Peyer's patch (tissue), 4 donors: ENCODE measurements at regions not wholly inside any gene's neighbourhood (a gene's known extent, or its start where the extent isn't known, plus 50 kb on each side); places are given as distances from the start of the nearest gene placed in this dataset.

Source experiments
- DNase-seq, 3 donors: peaks; one replicate each; pipeline ENCODE4 v3.0.0-alpha.2; 2017 to 2019
- H3K27ac ChIP-seq, 4 donors: fragments of 200-600 bp; sonication (generic); one replicate each; pipeline ENCODE4 v1.5.1; 2016 to 2019
- H3K27me3 ChIP-seq, 2 donors: fragments of 200-600 bp; sonication (generic); one replicate each; pipeline ENCODE4 v1.5.1; 2019
- H3K36me3 ChIP-seq, 3 donors: fragments of 200-600 bp; sonication (generic); one replicate each; pipeline ENCODE4 v1.5.1; 2016 to 2019
- H3K4me1 ChIP-seq, 4 donors: fragments of 200-600 bp; sonication (generic); one replicate each; pipeline ENCODE4 v1.5.1; 2016 to 2019
- H3K4me3 ChIP-seq, 4 donors: fragments of 200-600 bp; sonication (generic); 1 replicate in 3 of 4; 2 replicates in 1 of 4; pipeline ENCODE4 v1.5.1; 2016 to 2019; ENCODE audit warnings: mild to moderate bottlenecking in 1 of 4
- H3K9me3 ChIP-seq, 4 donors: fragments of 200-600 bp; sonication (generic); one replicate each; pipeline ENCODE4 v1.5.1; 2016 to 2019; ENCODE audit warnings: mild to moderate bottlenecking in 1 of 4
- POLR2A ChIP-seq, 2 donors: fragments of 450-650 bp; IDR thresholded peaks; one replicate each; pipeline ENCODE4 v1.5.1; 2017; ENCODE audit warnings: antibody characterized with exemption in 2 of 2, mild to moderate bottlenecking in 2 of 2, moderate library complexity in 2 of 2
- TF ChIP-seq, protein P1 (sequence below), 6 experiments: fragments of 450-650 bp in 4 of 6; fragments of 200-600 bp in 2 of 6; sonication (generic) in 1 of 6; IDR thresholded peaks; one replicate each; pipeline ENCODE4 v1.5.1; 2017 to 2019; ENCODE audit warnings: antibody characterized with exemption in 6 of 6, mild to moderate bottlenecking in 3 of 6, moderate library complexity in 1 of 6

DNA sequence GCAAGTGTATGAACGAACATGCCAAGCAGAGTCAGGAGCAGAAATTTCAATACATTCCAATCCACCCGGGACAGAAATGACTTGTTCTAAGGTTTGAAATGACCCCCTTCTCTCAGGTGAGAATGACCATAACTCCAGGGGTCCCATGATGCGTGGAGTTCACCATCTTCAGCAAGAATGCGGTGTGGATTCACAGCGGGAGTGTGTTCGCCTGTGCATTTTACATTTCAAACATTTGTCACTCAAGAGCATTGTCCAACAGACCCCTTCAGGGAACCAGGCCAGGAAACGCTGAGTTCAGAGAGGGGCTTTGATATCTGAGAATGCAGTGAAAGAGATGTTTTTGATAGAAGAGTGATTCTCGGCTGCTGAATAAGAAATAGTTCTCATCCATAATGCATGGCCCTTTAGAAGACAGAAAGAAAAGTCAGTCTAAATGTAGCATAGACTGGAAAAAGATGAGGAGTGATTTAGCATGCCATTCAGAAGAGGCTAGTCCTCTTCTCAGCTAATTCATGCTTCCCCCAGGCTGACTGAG is 200.3 kb upstream of the KCNG1 start:
- H3K9me3 ChIP-seq, result peaks cover 0 to 6% (median 0%) of the 10 kb centered on the region in 4 donors
- no peak overlapping the region for H3K4me3 ChIP-seq
- H3K27me3 ChIP-seq, result no peaks in the 10 kb centered on the region
- TF ChIP-seq, protein P1, sequence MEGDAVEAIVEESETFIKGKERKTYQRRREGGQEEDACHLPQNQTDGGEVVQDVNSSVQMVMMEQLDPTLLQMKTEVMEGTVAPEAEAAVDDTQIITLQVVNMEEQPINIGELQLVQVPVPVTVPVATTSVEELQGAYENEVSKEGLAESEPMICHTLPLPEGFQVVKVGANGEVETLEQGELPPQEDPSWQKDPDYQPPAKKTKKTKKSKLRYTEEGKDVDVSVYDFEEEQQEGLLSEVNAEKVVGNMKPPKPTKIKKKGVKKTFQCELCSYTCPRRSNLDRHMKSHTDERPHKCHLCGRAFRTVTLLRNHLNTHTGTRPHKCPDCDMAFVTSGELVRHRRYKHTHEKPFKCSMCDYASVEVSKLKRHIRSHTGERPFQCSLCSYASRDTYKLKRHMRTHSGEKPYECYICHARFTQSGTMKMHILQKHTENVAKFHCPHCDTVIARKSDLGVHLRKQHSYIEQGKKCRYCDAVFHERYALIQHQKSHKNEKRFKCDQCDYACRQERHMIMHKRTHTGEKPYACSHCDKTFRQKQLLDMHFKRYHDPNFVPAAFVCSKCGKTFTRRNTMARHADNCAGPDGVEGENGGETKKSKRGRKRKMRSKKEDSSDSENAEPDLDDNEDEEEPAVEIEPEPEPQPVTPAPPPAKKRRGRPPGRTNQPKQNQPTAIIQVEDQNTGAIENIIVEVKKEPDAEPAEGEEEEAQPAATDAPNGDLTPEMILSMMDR (IDR thresholded peaks at IDR 0.05), result no peak
- no peak for TF ChIP-seq POLR2A (IDR thresholded peaks at IDR 0.05)
- no peaks in the 10 kb centered on the region for H3K4me1 ChIP-seq
- DNase-seq, result no peak
- no peaks in the 10 kb centered on the region for H3K36me3 ChIP-seq
- no peak overlapping the region for H3K27ac ChIP-seq

DNA sequence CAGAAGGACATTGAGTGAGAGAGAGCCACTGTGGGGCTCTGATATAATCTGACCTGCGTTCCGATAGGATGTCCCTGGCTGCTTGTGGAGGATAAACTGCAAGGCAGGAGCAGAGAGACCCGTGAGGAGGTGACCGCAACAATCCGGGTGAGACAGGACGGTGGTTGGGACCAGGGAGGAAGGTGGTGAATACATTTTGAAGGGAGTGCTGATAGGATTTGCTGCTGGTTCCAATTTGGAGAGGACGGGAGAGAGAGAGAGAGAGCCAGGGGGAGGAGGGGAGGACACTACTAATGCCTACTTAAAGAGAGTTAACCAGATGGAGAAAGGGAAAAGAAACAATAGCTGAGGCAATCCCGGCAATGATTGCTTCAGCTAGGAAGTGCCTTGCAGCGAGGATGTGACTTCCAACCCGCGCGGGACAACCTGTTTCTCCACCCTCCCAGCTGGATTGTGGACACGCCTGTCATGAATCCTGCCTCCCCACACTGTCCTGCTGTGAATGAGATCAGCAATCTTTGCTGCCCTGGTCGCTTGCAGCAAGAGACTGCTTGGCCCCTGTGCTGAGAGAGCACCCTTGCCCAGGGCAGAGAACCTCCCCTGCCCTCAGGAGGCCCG is 199.0 kb upstream of the KCNG1 start:
- no peak overlapping the region for H3K4me3 ChIP-seq
- H3K36me3 ChIP-seq, result no peaks in the 10 kb centered on the region
- no peaks in the 10 kb centered on the region for H3K27me3 ChIP-seq
- DNase-seq, result peak in 1 of 3 donors; percentile 55
- TF ChIP-seq, protein P1 (IDR thresholded peaks at IDR 0.05), result no peak
- TF ChIP-seq POLR2A (IDR thresholded peaks at IDR 0.05), result no peak
- H3K9me3 ChIP-seq, result peaks cover 0 to 15% (median 4%) of the 10 kb centered on the region in 4 donors
- no peak overlapping the region for H3K27ac ChIP-seq
- H3K4me1 ChIP-seq, result no peaks in the 10 kb centered on the region

DNA sequence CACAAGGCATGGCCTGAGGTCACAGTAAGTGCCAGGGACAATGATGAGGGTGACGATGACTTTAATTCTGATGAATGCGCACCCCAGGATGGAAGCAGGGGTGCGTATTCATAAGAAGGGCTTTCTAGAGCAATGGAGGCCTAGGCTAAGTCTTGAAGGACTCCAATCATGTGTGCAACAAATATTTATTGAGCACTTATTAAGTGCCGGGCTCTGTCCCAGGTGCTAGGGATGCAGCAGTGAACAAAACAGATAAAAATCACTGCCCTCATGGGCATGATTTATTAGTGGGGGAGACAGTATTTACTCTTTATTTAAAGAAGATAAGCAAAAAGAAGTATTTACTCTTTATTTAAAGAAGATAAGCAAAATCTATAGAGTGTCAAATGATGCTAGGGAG is 198.2 kb upstream of the KCNG1 start:
- no peak for DNase-seq
- H3K27me3 ChIP-seq, result no peaks in the 10 kb centered on the region
- peaks cover 0 to 15% (median 4%) of the 10 kb centered on the region in 4 donors for H3K9me3 ChIP-seq
- H3K36me3 ChIP-seq, result no peaks in the 10 kb centered on the region
- TF ChIP-seq, protein P1 (IDR thresholded peaks at IDR 0.05), result no peak
- TF ChIP-seq POLR2A (IDR thresholded peaks at IDR 0.05), result no peak
- H3K27ac ChIP-seq, result no peak overlapping the region
- no peaks in the 10 kb centered on the region for H3K4me1 ChIP-seq
- H3K4me3 ChIP-seq, result no peak overlapping the region

DNA sequence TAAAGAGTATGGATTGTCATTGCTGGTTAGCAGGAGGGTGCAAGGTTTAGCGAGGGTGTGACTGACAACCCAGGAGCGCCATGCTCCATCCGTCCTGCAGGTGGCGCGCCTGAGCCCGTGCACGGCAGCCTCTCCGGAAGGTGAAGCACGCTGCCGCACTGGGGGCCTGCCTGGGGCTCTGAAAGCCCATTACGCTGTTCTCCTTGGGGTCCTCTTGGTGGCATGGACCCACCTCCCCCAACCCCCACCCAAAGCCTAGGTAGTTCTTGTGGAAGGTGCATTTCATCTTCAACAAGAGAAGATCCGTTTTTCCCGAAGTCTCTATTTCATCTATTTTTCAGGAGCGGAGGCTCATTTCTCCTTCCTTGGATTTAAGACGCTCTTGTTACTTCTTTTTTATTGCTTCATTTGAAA is 197.4 kb upstream of the KCNG1 start:
- no peak for TF ChIP-seq POLR2A (IDR thresholded peaks at IDR 0.05)
- TF ChIP-seq, protein P1 (IDR thresholded peaks at IDR 0.05), result peak in 5 of 6 experiments; percentile 10 to 70 (median 61)
- Histone ChIP-seq H3K9me3 (peaks cover 0 to 15% (median 4%) of the 10 kb centered on the region in 4 donors), H3K36me3 (no peaks in the 10 kb centered on the region), H3K27ac (no peak overlapping the region), H3K4me1 (no peaks in the 10 kb centered on the region), H3K27me3 (no peaks in the 10 kb centered on the region), H3K4me3 (no peak overlapping the region)
- peak in 2 of 3 donors; percentile 62 to 63 for DNase-seq

DNA sequence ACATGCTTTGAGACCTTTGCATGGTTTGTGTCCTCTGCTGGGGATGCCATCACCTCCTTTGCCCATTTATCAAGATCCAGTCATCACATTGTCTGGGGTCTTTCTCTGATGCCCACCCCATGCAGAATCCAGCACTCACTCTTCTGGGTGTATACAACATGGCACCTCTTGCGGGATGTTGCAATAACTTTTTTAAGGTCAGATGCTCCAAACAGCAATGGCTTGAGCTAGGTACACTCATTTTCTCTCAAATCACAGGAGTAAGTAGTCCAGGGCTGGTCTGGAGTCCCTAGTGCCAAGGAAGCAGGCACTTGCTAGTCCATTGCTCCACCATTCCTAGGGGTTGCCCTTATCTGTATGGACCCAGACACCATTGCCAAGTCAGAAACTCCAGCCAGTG is 196.6 kb upstream of the KCNG1 start:
- Histone ChIP-seq H3K9me3 (peaks cover 0 to 15% (median 4%) of the 10 kb centered on the region in 4 donors), H3K27me3 (no peaks in the 10 kb centered on the region)
- no peak for TF ChIP-seq POLR2A (IDR thresholded peaks at IDR 0.05)
- TF ChIP-seq, protein P1 (IDR thresholded peaks at IDR 0.05), result no peak

More for the DNA sequence above, 196.6 kb upstream of the KCNG1 start:
- Histone ChIP-seq H3K27ac (no peak overlapping the region), H3K36me3 (no peaks in the 10 kb centered on the region), H3K4me1 (no peaks in the 10 kb centered on the region), H3K4me3 (no peak overlapping the region)
- DNase-seq, result no peak
